ENCODE measurements at regions not wholly inside any gene's neighbourhood (a gene's known extent, or its start where the extent isn't known, plus 50 kb on each side); places are given as distances from the start of the nearest gene placed in this dataset.
"Not testable (repeated sequence)": the region's sequence is repeated elsewhere in the genome, so short reads cannot be mapped to it uniquely, and the experiment has no call there.

GRCh38 chr6:92716638-92717037 lies 702.7 kb downstream of the EPHA7 start:
- DNase-seq (ENCODE audit: low spot score), result no peak

DNA sequence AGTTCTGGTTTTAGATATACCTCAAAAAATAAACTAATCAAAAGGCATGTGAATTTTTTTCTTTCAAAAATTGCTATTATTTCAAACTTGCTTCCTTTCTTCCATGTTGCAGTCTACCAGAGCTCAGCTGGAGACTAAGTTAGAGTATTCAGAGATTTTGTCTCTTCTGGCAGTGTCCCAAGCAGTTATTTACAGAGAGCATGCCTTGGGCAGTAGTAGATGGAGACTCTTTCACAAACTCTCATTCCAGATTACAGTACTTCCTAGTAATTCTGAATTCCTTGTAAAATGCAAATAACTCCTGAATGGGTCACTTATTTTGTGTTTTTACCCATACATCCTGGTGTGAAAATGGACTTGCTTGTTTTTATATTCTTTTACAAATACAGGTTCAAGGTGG lies 703.4 kb downstream of the EPHA7 start:
- no peak for DNase-seq (ENCODE audit: low spot score)

DNA sequence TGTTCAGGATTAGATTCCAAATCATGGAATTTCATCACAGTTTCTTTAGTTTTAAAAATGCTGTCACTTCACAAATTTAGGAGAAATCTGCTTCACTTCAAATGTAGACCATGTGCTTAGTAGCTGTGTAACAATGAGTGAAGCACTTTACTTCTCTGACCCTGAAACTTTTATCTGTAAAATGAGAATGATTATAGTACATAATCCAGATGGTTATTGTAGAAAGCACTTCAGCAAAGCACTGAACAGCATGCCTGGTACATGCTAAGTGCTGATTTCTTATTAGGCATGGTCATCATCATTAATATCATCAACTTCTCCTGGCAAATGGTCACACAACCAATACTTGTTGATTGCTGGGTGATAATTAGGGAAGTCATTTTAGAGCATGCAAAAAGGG lies 705.0 kb downstream of the EPHA7 start:
- DNase-seq (ENCODE audit: low spot score), result no peak

DNA sequence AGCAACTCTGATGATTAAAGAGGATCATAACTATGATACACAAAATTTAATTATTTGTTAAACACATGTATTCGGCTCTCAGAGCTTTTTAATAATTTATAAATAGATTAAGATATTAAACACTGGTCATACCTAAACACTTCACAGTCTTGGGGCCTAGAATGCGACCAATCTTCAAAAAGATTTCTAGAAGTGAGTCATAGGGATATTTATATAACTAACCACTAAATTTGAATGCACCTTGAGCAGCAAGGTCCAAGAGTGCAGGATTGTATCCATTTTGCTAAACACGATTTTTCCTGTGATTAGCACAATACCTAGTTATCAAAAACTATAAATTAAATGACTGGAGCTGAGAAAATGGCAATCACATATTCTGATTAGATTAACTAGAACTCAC lies 709.3 kb downstream of the EPHA7 start:
- no peak for DNase-seq (ENCODE audit: low spot score)

- no peak for DNase-seq (ENCODE audit: low spot score)
These were observed 710.4 kb downstream of the EPHA7 start for GRCh38 chr6:92708945-92709344.

DNA sequence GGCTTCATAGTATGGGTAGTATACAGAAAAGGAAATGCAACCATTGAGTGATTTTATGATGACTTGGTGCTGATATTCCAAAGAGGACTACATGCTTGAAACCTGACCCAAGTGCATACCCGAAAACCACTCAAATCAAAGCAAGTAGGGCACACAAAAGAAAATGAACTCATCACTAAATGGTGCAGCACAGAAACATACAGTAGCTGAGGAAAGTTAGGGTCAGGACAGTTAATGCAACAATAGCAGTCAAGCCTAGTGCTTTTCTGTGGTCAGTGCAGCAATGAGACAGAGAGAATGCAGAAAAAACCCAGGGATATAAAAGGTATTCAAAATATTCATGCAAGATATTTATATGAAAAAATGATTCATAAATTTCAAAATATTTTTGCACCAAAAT lies 711.1 kb downstream of the EPHA7 start:
- no peak for DNase-seq (ENCODE audit: low spot score)

DNA sequence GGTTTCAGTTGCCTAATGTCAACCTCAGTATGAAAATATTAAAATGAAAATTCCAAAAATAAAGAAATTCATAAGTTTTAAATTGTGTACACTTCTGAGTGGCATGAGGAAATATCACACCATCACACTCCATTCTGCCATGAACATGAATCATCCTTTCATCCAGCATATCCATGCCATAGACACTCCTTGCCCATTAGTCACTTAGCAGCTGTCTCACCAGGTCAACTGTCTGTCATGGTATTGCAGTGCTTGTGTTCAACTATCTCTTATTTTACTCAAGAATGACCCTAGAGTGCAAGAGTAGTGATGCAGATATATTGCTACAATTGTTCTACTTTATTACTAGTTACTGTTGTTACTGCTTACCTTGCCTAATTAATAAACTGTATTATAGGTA lies 712.4 kb downstream of the EPHA7 start:
- DNase-seq (ENCODE audit: low spot score), result no peak

DNA sequence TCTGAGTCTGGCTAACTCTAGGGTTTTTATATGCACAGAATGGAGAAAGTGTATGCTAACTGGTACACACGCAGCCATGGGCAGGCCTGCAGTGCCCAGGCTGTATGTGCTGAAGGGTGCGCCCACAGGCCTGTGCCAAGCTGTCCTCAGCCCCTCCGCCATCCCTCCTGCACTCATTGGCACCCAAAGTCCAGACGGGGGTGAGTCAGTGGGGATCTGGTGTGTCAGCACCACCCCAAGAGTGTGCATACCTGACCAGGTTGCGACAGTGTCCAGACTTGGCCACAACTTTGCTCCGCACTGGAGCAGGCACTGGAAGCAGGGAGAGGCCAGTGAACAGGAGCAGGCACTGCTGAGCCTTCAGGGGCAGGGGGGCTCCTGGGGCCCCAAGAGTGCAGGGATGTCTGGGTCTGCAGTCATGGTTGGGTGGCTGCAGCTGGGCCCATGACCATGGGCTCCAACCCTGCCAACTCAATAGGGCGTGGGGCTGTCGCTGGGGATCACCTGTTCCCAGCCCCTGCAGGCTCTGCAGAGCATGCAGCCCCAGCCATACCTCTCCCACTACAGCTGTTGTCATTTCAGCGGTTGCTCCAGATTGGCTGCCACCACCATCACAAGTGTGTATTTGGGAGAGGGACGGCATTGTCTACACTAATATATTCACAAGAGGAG lies 717.8 kb downstream of the EPHA7 start:
- DNase-seq (ENCODE audit: low spot score), result no peak

DNA sequence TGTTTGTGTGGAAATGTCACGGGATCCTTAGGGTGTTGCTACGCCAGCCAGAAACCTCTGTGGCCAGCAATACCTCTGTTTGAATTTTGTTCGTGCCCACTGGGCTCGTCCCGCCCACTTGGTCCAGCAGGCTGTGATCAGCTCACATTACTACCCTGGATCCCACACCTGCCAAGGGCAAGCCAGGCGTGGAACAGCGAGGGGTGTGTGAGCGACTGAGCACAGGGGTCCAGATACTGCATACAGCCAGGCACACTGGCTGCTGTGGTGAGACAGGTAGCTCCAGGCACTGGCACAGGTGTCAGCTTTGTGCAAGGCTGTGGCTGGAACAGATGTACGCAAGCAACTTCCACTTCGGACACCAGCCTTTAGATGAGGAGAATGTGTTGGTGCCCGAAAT lies 718.9 kb downstream of the EPHA7 start:
- DNase-seq (ENCODE audit: low spot score), result no peak

- no peak for DNase-seq (ENCODE audit: low spot score)
These were observed 728.3 kb downstream of the EPHA7 start for GRCh38 chr6:92690997-92691599.

DNA sequence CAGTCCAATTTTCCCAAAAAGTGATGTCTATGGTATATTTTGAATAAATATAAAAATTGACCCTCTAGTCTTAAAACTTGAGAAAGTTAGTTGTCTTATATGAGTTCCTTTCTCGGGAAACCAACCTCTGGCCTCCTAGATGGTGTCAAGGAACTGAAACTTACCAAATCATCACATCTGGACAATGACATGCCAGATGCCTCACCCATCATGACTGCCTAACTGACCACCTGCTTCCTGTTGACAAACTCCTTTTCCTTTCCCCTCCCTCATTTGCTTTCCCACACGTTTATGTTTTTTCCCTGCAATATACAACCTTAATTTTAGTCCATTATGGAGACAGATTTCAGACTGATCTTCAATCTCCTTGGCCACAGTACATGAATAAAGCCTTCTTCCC lies 731.0 kb downstream of the EPHA7 start:
- DNase-seq (ENCODE audit: low spot score), result no peak

GRCh38 chr6:92687278-92687677 lies 732.1 kb downstream of the EPHA7 start:
- no peak for DNase-seq (ENCODE audit: low spot score)

DNA sequence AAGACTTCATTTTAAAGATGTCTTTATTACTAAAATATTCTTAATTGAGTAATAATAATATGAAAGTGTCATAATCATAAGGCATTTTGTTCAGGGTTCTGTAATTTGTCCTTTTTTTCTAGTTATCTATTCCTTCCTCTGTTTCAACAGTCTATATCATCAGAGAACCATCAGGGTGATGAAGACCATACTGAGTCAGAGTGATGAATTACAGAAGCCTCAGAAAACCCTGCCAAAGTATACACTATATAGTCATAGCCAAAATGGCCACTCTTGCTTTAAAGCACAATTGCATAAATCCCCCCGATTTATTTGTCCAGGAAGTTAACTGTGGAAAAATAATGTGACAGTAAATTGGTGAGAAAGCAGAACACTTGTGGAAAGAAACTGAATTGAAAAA lies 735.0 kb downstream of the EPHA7 start:
- no peak for DNase-seq (ENCODE audit: low spot score)

- DNase-seq (ENCODE audit: low spot score), result no peak
These were observed 735.6 kb downstream of the EPHA7 start for GRCh38 chr6:92683748-92684147.

DNA sequence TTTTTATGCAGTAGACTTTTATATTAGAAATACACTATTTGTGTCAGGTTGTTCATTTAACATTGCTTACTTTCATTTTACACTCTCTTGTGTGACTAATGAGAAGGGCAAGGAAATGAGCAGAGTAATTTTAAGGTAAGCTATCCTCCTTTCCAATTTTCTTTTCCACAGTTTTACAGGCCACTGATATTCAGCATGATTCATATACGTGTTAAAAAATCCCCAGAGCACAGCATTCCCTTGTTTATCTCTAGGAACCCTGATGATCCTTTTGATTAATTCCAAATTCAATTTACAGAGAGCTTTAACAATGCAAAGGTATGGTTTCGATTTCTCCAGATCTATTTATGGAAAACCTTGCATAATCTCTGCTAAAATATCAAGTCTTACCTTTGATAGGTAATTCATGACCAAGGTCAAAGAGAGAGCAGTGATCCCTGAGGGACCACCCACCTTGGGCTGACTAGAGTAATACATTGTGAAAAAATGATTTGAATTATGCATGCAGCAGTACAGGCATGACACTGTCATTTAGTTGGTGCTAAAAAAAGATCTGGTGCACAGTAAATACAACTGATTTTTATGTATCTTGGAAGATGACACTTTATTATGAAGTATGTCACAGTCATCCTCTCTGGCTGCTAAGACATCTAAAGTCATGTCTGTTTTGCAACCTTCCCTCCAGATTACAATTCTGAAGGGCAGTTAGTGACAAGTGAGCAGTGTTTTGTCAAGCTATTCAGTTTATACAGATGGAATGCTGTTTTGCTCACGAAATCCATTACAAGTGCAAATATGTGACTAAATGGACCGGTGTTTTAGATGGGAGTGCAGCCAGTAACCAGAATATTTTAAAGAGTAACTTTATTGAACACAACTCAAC lies 736.6 kb downstream of the EPHA7 start:
- no peak for DNase-seq (ENCODE audit: low spot score)

DNA sequence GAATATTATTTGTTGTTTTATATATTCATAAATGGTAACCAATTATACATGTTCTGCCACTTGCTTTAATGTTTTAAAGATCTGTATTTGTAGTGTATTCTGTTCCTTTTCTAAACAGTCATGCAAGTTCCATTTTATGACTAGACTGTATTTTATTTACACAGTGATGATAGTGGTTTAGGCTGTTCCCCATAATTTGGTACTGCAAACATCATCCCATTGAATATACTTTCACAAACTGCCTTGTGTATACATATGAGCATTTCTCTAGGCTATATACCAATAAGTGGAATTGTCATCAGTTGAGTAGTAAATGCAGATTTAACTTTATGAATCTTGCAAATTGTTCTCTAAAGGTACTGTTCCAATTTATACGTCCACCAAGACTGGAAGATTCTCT lies 738.0 kb downstream of the EPHA7 start:
- no peak for DNase-seq (ENCODE audit: low spot score)

DNA sequence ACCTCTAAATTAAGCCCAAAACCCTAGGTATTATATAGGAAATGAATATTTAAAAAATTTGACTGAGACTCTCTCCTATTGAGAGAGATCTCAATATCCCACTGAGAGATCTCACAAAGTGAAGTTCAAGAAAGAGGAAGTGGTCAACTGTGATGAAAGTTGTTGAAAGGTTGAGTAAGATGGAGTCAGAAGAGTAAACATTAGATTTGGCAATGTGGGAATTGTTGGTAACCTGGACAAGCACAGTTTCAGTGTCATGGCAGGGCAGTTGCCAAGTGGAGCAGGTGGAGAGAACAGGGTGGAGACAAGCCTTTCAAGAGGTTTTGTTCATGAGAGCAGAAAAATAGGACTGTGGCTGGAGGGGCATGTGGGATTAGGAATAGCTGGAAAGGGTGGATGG lies 747.9 kb downstream of the EPHA7 start:
- DNase-seq (ENCODE audit: low spot score), result not testable (repeated sequence)

DNA sequence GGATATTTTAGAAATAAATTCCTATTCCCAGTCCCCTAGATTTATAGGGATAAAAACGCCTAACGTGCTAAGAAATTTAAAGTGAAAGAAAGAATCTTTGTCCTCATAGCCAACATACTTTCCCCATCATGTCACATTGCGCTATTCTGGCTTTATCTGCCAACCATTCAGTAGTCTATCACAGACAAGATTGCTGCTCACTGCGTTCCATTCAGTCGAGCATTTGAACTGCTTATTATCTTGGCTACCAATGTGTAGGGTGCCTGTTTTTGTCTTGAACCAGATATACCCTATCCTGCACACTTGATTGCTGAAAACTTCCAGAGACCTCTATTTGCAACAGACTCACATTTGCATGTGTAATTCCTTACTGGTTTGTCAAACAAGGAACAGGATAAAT lies 751.5 kb downstream of the EPHA7 start:
- no peak for DNase-seq (ENCODE audit: low spot score)

DNA sequence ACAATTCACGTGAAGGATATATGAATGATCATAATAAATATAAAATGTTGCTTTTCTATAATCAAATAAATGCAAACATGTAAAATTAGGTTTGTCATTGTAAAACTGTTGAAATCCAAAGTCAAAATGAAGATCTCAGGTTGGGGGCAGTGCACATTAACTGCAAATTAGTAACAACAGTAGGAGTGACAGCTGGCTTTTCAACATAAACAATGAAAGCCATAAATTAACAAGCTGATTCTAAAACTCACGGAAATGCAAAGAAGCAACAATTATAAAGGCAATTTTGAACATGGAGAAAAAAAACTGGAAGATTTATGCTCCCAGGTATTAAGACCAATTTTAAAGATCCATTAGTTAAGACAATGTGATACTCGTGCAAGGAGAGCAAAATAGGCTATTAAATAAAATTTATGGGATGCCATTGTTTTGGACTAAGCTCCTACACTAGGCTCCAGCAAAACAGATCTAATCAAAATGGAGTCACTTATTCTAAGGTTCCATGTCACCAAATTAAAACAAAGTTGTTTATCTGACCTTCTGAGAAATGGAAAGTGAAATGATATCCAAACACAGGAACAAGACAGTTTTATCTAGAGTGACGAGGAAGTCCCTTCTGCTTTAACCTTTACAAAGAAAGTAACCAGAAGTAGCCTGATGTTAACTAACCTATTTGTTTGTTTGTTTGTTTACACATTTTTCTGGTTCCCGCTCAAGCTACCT lies 770.8 kb downstream of the EPHA7 start:
- no peak for DNase-seq (ENCODE audit: low spot score)

DNA sequence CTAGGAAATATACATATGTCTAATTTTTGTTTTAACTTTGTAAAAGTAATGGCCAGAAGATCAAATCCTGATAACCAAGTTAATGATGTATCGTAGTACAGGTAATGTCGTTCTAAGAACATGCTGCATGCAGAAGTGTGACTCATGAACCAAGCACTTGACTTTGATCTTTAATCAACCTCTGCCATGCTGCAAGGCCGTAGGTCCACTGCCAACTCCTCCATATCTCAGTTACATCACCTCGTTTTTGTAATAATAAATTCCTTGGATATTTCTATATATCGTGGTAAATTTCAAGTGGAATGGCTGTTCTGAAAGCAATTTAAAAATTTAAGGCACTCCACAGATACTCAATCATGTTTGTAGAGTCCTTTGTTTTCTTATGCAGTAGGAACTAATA lies 771.7 kb downstream of the EPHA7 start:
- DNase-seq (ENCODE audit: low spot score), result no peak

- not testable (repeated sequence) for DNase-seq (ENCODE audit: low spot score)
These were observed 775.1 kb downstream of the EPHA7 start for GRCh38 chr6:92644104-92644791.

DNA sequence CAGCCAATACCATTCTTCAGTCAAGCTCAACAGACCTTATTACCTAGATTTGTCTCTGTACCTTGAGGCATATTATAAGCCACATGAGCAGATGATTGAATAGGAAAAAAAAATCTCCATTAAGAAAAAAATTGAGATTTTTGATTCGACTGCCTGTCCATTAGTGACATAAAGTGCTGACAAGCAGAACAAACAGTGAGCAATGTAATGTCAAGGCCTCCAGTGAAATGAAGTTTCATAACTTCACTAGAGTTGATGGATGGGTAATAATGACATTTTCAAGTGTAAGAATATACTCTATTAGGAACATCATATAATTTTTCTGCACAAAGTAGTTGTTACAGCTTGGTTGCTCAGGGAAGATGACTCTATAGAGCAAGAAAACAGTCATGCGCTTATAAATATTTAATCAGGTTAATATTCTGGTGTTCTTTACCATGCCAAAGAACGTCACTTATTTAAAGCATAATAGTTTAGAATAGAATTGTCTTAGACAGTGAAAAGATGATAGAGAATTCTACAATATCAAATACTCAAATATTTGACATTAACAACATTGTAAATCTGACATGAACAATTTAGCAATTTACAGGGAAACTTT lies 783.7 kb downstream of the EPHA7 start:
- no peak for DNase-seq (ENCODE audit: low spot score)

Measured in CD4-positive, alpha-beta T cell treated with Interleukin-2 at 100 ng/mL for 4 hours (primary cell).